ENCODE measurements at regions not wholly inside any gene's neighbourhood (a gene's known extent, or its start where the extent isn't known, plus 50 kb on each side); places are given as distances from the start of the nearest gene placed in this dataset.

DNA sequence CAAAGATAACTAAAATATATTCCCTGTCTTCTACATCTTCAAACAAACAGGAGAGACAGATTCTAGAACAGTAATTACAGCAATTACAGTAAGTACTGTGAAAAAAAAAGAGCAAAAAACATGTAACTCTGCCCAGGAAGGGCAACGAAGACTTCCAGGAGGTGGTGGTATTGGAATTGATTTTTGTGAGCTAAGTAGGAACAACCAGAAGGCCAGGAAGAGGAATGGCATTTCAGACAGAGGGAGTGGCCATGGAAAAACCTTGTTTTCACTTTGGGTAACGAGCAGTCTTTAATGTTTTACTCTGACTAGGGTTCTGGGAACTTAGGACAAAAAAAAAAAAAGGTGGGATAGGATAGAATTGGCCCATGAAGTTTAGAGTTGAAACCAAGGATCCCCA is 196.3 kb upstream of the PLEKHG7 start:
- H2AFZ ChIP-seq (ENCODE audit: low read depth, low read length), result no peak overlapping the region
- no peak overlapping the region for H3K4me3 ChIP-seq (ENCODE audit: insufficient read depth in 1 of 2, low read depth in 1 of 2, low read length in 2 of 2)
- peak overlapping the region in 1 of 2 experiments; percentile 54 for H2BK12ac ChIP-seq (ENCODE audit: low read length in 2 of 2)
- H2BK15ac ChIP-seq (ENCODE audit: low read depth, poor library complexity, severe bottlenecking), result no peak overlapping the region
- H3K4ac ChIP-seq (ENCODE audit: low read depth in 1 of 2, low read length in 2 of 2), result no peak overlapping the region
- H3K18ac ChIP-seq (ENCODE audit: low read depth in 1 of 2, low read length in 2 of 2), result no peak overlapping the region
- no peak overlapping the region for H2BK5ac ChIP-seq (ENCODE audit: low read depth, low read length, poor library complexity, severe bottlenecking)
- no peak overlapping the region for H3K27ac ChIP-seq (ENCODE audit: low read length, poor library complexity, severe bottlenecking)
- no peaks in the 10 kb centered on the region for H3K4me1 ChIP-seq (ENCODE audit: control insufficient read depth, insufficient read depth, low read depth, low read length)
- peaks cover 0 to 3% of the 10 kb centered on the region in 2 experiments for H3K27me3 ChIP-seq (ENCODE audit: control insufficient read depth in 1 of 2, insufficient read depth in 1 of 2, low read length in 2 of 2)
- H3K14ac ChIP-seq (ENCODE audit: low read length in 2 of 2), result no peak overlapping the region
- H3K9me3 ChIP-seq (ENCODE audit: control insufficient read depth, low read length), result no peaks in the 10 kb centered on the region
- H3K23ac ChIP-seq (ENCODE audit: low read length in 2 of 2), result no peak overlapping the region
- H3K36me3 ChIP-seq (ENCODE audit: control insufficient read depth in 1 of 2, insufficient read depth in 2 of 2, low read depth in 1 of 2, low read length in 2 of 2), result no peaks in the 10 kb centered on the region
- peak; percentile 17 for DNase-seq
- no peaks in the 10 kb centered on the region for H3K79me1 ChIP-seq (replicated peaks; ENCODE audit: low read length, poor library complexity, severe bottlenecking)
- no peak overlapping the region for H2AK5ac ChIP-seq (ENCODE audit: low read length, severe bottlenecking)
- no peak overlapping the region for H3K4me2 ChIP-seq (ENCODE audit: low read length, poor library complexity, severe bottlenecking)
- H4K91ac ChIP-seq (ENCODE audit: low read length), result no peak overlapping the region
- H3K9ac ChIP-seq (ENCODE audit: low read length), result peak overlapping the region; percentile 7
- WGBS, result 32% methylated on average over 2 of the region's 2 CpGs
- H4K8ac ChIP-seq (ENCODE audit: low read length), result no peak overlapping the region
- H2BK120ac ChIP-seq (ENCODE audit: low read depth, low read length), result no peak overlapping the region

DNA sequence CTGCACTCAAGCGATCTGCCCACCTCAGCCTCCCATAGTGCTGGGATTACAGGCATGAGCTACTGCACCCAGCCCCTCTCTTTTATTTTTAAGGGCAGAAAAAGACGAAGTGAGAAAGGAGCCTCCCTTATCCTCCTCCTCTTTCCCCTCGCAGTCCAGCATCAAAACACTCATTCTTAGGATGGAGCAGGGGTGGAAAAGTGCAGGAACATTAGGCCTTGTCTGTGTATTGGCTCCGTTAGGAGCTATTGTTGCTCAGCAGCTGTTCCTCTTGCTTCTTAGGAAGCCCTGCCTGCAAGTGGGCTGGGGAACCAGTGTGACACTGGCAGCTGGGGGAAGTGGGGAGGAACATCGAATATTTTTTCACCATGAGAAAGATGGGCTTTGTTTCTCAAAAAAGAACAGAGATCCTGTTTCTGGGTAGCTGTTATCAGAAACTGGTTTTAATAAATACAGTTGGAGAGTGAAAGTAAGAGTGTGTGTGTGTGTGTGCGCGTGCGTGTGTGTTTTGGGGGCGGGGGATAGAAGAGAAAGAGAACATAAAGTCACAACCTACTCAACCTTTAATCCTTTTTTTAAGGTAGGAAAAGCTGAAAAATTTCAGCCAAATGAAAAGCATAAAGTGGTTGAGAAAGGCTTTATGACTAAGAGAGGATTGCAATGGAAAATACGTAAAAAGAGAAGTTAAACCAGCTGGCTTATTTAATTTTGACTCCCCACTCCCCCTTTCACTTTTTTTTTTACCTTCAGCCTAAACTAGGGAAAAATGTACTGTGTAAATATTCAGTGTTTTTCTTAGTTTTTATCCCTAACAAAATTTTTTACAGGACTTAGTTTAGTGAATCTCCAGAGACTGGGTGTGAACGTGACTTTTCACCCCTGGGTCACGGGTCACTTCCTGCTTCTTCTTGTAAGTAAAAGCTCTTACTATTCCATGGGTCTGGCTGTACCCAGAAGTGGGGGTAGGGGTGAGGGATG is 197.2 kb upstream of the PLEKHG7 start:
- H3K27ac ChIP-seq (ENCODE audit: low read length, poor library complexity, severe bottlenecking), result no peak overlapping the region
- peak overlapping the region; percentile 74 for H3K9ac ChIP-seq (ENCODE audit: low read length)
- peak overlapping the region; percentile 90 for H4K8ac ChIP-seq (ENCODE audit: low read length)
- H3K4me3 ChIP-seq (ENCODE audit: insufficient read depth in 1 of 2, low read depth in 1 of 2, low read length in 2 of 2), result no peak overlapping the region
- H3K9me3 ChIP-seq (ENCODE audit: control insufficient read depth, low read length), result no peaks in the 10 kb centered on the region
- peak overlapping the region; percentile 94 to 95 for H2BK12ac ChIP-seq (ENCODE audit: low read length in 2 of 2)
- H3K14ac ChIP-seq (ENCODE audit: low read length in 2 of 2), result peak overlapping the region in 1 of 2 experiments; percentile 84
- H3K27me3 ChIP-seq (ENCODE audit: control insufficient read depth in 1 of 2, insufficient read depth in 1 of 2, low read length in 2 of 2), result peaks cover 0 to 3% of the 10 kb centered on the region in 2 experiments
- H3K79me1 ChIP-seq (replicated peaks; ENCODE audit: low read length, poor library complexity, severe bottlenecking), result no peaks in the 10 kb centered on the region
- H3K18ac ChIP-seq (ENCODE audit: low read depth in 1 of 2, low read length in 2 of 2), result peak overlapping the region; percentile 64 to 82
- no peaks in the 10 kb centered on the region for H3K36me3 ChIP-seq (ENCODE audit: control insufficient read depth in 1 of 2, insufficient read depth in 2 of 2, low read depth in 1 of 2, low read length in 2 of 2)
- no peak overlapping the region for H3K4me2 ChIP-seq (ENCODE audit: low read length, poor library complexity, severe bottlenecking)
- H2BK120ac ChIP-seq (ENCODE audit: low read depth, low read length), result peak overlapping the region; percentile 82
- H2AK5ac ChIP-seq (ENCODE audit: low read length, severe bottlenecking), result no peak overlapping the region
- no peak overlapping the region for H2BK5ac ChIP-seq (ENCODE audit: low read depth, low read length, poor library complexity, severe bottlenecking)
- no peak overlapping the region for H2BK15ac ChIP-seq (ENCODE audit: low read depth, poor library complexity, severe bottlenecking)
- no peaks in the 10 kb centered on the region for H3K4me1 ChIP-seq (ENCODE audit: control insufficient read depth, insufficient read depth, low read depth, low read length)
- peak overlapping the region; percentile 60 for H2AFZ ChIP-seq (ENCODE audit: low read depth, low read length)
- peak overlapping the region; percentile 43 for H4K91ac ChIP-seq (ENCODE audit: low read length)
- no peak overlapping the region for H3K23ac ChIP-seq (ENCODE audit: low read length in 2 of 2)
- DNase-seq, result peak; percentile 57
- H3K4ac ChIP-seq (ENCODE audit: low read depth in 1 of 2, low read length in 2 of 2), result peak overlapping the region in 1 of 2 experiments; percentile 6
- 55% methylated on average over 7 of the region's 12 CpGs for WGBS

DNA sequence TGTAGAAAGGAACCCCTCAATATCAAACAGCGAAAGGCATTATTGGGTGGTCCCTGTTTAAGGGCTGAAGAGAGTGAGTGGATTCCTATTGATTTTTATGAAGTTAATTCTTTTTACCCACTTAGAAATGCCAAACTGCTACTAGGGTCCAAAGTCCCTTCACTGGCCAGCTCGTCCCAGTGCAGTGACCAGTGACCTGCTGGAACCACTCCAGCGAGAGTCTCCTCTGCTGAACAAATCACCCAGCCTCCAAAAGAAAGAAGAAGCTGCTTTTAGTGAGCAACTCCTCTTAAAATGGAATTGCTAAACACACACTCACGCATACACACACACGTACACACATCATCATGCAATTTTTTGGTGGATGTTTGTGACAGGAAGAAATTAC is 198.2 kb upstream of the PLEKHG7 start:
- Histone ChIP-seq H3K27me3 (ENCODE audit: control insufficient read depth in 1 of 2, insufficient read depth in 1 of 2, low read length in 2 of 2) (peaks cover 0 to 3% of the 10 kb centered on the region in 2 experiments), H4K8ac (ENCODE audit: low read length) (no peak overlapping the region), H3K4me1 (ENCODE audit: control insufficient read depth, insufficient read depth, low read depth, low read length) (no peaks in the 10 kb centered on the region), H3K4me2 (ENCODE audit: low read length, poor library complexity, severe bottlenecking) (no peak overlapping the region), H3K14ac (ENCODE audit: low read length in 2 of 2) (no peak overlapping the region), H3K9ac (ENCODE audit: low read length) (no peak overlapping the region), H3K18ac (ENCODE audit: low read depth in 1 of 2, low read length in 2 of 2) (peak overlapping the region; percentile 8 to 28), H2BK5ac (ENCODE audit: low read depth, low read length, poor library complexity, severe bottlenecking) (no peak overlapping the region), H3K4me3 (ENCODE audit: insufficient read depth in 1 of 2, low read depth in 1 of 2, low read length in 2 of 2) (no peak overlapping the region), H2AFZ (ENCODE audit: low read depth, low read length) (no peak overlapping the region), H3K27ac (ENCODE audit: low read length, poor library complexity, severe bottlenecking) (no peak overlapping the region), H3K23ac (ENCODE audit: low read length in 2 of 2) (no peak overlapping the region), H2BK120ac (ENCODE audit: low read depth, low read length) (no peak overlapping the region), H2BK15ac (ENCODE audit: low read depth, poor library complexity, severe bottlenecking) (no peak overlapping the region), H4K91ac (ENCODE audit: low read length) (no peak overlapping the region), H3K79me1 (replicated peaks; ENCODE audit: low read length, poor library complexity, severe bottlenecking) (no peaks in the 10 kb centered on the region), H3K9me3 (ENCODE audit: control insufficient read depth, low read length) (no peaks in the 10 kb centered on the region), H2BK12ac (ENCODE audit: low read length in 2 of 2) (no peak overlapping the region), H2AK5ac (ENCODE audit: low read length, severe bottlenecking) (no peak overlapping the region), H3K36me3 (ENCODE audit: control insufficient read depth in 1 of 2, insufficient read depth in 2 of 2, low read depth in 1 of 2, low read length in 2 of 2) (no peaks in the 10 kb centered on the region), H3K4ac (ENCODE audit: low read depth in 1 of 2, low read length in 2 of 2) (peak overlapping the region in 1 of 2 experiments; percentile 32)
- no peak for DNase-seq
- 84% methylated on average over 2 of the region's 5 CpGs for WGBS

DNA sequence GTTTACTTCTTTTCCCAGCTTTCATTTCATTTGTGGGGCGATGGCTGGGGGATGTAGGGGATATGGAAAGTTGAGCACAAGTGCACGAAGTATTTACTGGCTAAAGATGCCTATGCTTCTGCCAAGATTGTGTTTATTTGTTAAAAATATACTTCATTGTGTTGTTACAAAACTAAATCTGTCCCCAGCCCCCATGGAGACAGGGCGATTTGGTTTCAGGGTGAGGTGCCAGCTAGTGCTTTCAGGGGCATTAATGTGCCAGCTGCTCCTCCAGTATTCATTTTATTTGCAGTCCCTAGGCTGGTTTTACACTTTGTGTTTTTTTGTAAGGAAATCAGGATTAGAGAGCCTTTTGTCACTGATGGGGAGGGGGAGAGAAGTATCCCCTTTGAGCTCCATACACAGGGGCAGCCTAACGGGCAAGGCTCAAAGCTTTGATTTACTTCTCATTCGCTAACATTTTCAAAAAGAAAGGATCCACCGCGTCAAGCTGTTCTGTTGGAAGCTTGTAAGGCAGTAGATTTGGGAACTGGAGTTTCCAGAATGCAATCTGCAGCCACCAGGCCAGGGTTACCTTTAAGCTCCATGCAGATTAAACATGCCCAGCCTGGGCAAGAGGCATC is 198.7 kb upstream of the PLEKHG7 start:
- Histone ChIP-seq H2BK15ac (ENCODE audit: low read depth, poor library complexity, severe bottlenecking) (no peak overlapping the region), H3K18ac (ENCODE audit: low read depth in 1 of 2, low read length in 2 of 2) (peak overlapping the region; percentile 8 to 64), H3K4me2 (ENCODE audit: low read length, poor library complexity, severe bottlenecking) (no peak overlapping the region), H3K27me3 (ENCODE audit: control insufficient read depth in 1 of 2, insufficient read depth in 1 of 2, low read length in 2 of 2) (peaks cover 0 to 3% of the 10 kb centered on the region in 2 experiments), H3K4me1 (ENCODE audit: control insufficient read depth, insufficient read depth, low read depth, low read length) (no peaks in the 10 kb centered on the region), H3K9ac (ENCODE audit: low read length) (peak overlapping the region; percentile 7), H3K9me3 (ENCODE audit: control insufficient read depth, low read length) (no peaks in the 10 kb centered on the region), H3K36me3 (ENCODE audit: control insufficient read depth in 1 of 2, insufficient read depth in 2 of 2, low read depth in 1 of 2, low read length in 2 of 2) (no peaks in the 10 kb centered on the region), H4K91ac (ENCODE audit: low read length) (no peak overlapping the region), H3K79me1 (replicated peaks; ENCODE audit: low read length, poor library complexity, severe bottlenecking) (no peaks in the 10 kb centered on the region), H3K4ac (ENCODE audit: low read depth in 1 of 2, low read length in 2 of 2) (peak overlapping the region in 1 of 2 experiments; percentile 32), H2AFZ (ENCODE audit: low read depth, low read length) (no peak overlapping the region), H3K27ac (ENCODE audit: low read length, poor library complexity, severe bottlenecking) (no peak overlapping the region), H2BK12ac (ENCODE audit: low read length in 2 of 2) (no peak overlapping the region), H2BK120ac (ENCODE audit: low read depth, low read length) (no peak overlapping the region), H4K8ac (ENCODE audit: low read length) (no peak overlapping the region), H2AK5ac (ENCODE audit: low read length, severe bottlenecking) (no peak overlapping the region), H3K14ac (ENCODE audit: low read length in 2 of 2) (no peak overlapping the region), H3K4me3 (ENCODE audit: insufficient read depth in 1 of 2, low read depth in 1 of 2, low read length in 2 of 2) (no peak overlapping the region), H3K23ac (ENCODE audit: low read length in 2 of 2) (no peak overlapping the region), H2BK5ac (ENCODE audit: low read depth, low read length, poor library complexity, severe bottlenecking) (no peak overlapping the region)
- DNase-seq, result peak; percentile 5
- WGBS, result 95% methylated on average over 5 of the region's 7 CpGs

All from mesenchymal stem cell (in vitro differentiated cells and primary cell).